ENCODE measurements at regions not wholly inside any gene's neighbourhood (a gene's known extent, or its start where the extent isn't known, plus 50 kb on each side); places are given as distances from the start of the nearest gene placed in this dataset.

GRCh38 chr2:5991305-5991968 is 299.3 kb downstream of the SOX11 start:
- H3F3A ChIP-seq (ENCODE audit: low read depth), result no peaks in the 10 kb centered on the region
- H2AFZ ChIP-seq (ENCODE audit: low read length), result no peak overlapping the region
- TF ChIP-seq, protein P1, sequence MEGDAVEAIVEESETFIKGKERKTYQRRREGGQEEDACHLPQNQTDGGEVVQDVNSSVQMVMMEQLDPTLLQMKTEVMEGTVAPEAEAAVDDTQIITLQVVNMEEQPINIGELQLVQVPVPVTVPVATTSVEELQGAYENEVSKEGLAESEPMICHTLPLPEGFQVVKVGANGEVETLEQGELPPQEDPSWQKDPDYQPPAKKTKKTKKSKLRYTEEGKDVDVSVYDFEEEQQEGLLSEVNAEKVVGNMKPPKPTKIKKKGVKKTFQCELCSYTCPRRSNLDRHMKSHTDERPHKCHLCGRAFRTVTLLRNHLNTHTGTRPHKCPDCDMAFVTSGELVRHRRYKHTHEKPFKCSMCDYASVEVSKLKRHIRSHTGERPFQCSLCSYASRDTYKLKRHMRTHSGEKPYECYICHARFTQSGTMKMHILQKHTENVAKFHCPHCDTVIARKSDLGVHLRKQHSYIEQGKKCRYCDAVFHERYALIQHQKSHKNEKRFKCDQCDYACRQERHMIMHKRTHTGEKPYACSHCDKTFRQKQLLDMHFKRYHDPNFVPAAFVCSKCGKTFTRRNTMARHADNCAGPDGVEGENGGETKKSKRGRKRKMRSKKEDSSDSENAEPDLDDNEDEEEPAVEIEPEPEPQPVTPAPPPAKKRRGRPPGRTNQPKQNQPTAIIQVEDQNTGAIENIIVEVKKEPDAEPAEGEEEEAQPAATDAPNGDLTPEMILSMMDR (conservative IDR thresholded peaks at IDR 0.05; ENCODE audit: low read length), result no peak
- TF ChIP-seq EZH2phosphoT487 (IDR thresholded peaks at IDR 0.05; ENCODE audit: borderline replicate concordance), result no peak
- H3K79me2 ChIP-seq (ENCODE audit: insufficient read depth, low read length), result no peaks in the 10 kb centered on the region
- no peak overlapping the region for H3K4me2 ChIP-seq (ENCODE audit: low read depth, low read length, poor library complexity, severe bottlenecking)
- no peaks in the 10 kb centered on the region for H3K36me3 ChIP-seq (ENCODE audit: insufficient read depth, low read length)
- no peaks in the 10 kb centered on the region for H3K27me3 ChIP-seq (ENCODE audit: insufficient read depth, low read length, poor library complexity, severe bottlenecking)
- no peaks in the 10 kb centered on the region for H3K4me1 ChIP-seq (ENCODE audit: insufficient read depth, low read length, poor library complexity, severe bottlenecking)
- H3K9ac ChIP-seq (ENCODE audit: low read depth, low read length, poor library complexity, severe bottlenecking), result no peak overlapping the region
- no peaks in the 10 kb centered on the region for H3K9me2 ChIP-seq (replicated peaks; ENCODE audit: low read depth, low read length)
- peaks cover 5% of the 10 kb centered on the region; the same call in 1 of the 2 replicates for H3K9me3 ChIP-seq (ENCODE audit: insufficient read depth, low read depth, low read length)
- H4K20me1 ChIP-seq (ENCODE audit: insufficient read depth, low read length, poor library complexity, severe bottlenecking), result no peaks in the 10 kb centered on the region
- H3K4me3 ChIP-seq (ENCODE audit: low read length, poor library complexity, severe bottlenecking), result no peak overlapping the region

- Histone ChIP-seq H3K4me2 (ENCODE audit: low read depth, low read length, poor library complexity, severe bottlenecking) (no peak overlapping the region), H3K36me3 (ENCODE audit: insufficient read depth, low read length) (no peaks in the 10 kb centered on the region), H3K4me1 (ENCODE audit: insufficient read depth, low read length, poor library complexity, severe bottlenecking) (no peaks in the 10 kb centered on the region), H2AFZ (ENCODE audit: low read length) (no peak overlapping the region), H3K79me2 (ENCODE audit: insufficient read depth, low read length) (no peaks in the 10 kb centered on the region), H3K4me3 (ENCODE audit: low read length, poor library complexity, severe bottlenecking) (no peak overlapping the region), H3K9me3 (ENCODE audit: insufficient read depth, low read depth, low read length) (no peaks in the 10 kb centered on the region), H3K9me2 (replicated peaks; ENCODE audit: low read depth, low read length) (no peaks in the 10 kb centered on the region), H3F3A (ENCODE audit: low read depth) (no peaks in the 10 kb centered on the region), H3K27me3 (ENCODE audit: insufficient read depth, low read length, poor library complexity, severe bottlenecking) (no peaks in the 10 kb centered on the region), H3K9ac (ENCODE audit: low read depth, low read length, poor library complexity, severe bottlenecking) (no peak overlapping the region), H4K20me1 (ENCODE audit: insufficient read depth, low read length, poor library complexity, severe bottlenecking) (no peaks in the 10 kb centered on the region)
- TF ChIP-seq, protein P1 (conservative IDR thresholded peaks at IDR 0.05; ENCODE audit: low read length), result no peak
- no peak for TF ChIP-seq EZH2phosphoT487 (IDR thresholded peaks at IDR 0.05; ENCODE audit: borderline replicate concordance)
These were observed 303.6 kb downstream of the SOX11 start for GRCh38 chr2:5995832-5996231.

GRCh38 chr2:6008186-6008585 is 316.0 kb downstream of the SOX11 start:
- Histone ChIP-seq H3F3A (ENCODE audit: low read depth) (no peaks in the 10 kb centered on the region), H3K9ac (ENCODE audit: low read depth, low read length, poor library complexity, severe bottlenecking) (no peak overlapping the region), H3K9me3 (ENCODE audit: insufficient read depth, low read depth, low read length) (no peaks in the 10 kb centered on the region), H3K27me3 (ENCODE audit: insufficient read depth, low read length, poor library complexity, severe bottlenecking) (no peaks in the 10 kb centered on the region), H2AFZ (ENCODE audit: low read length) (no peak overlapping the region), H3K36me3 (ENCODE audit: insufficient read depth, low read length) (no peaks in the 10 kb centered on the region), H3K4me3 (ENCODE audit: low read length, poor library complexity, severe bottlenecking) (no peak overlapping the region), H3K9me2 (replicated peaks; ENCODE audit: low read depth, low read length) (no peaks in the 10 kb centered on the region), H4K20me1 (ENCODE audit: insufficient read depth, low read length, poor library complexity, severe bottlenecking) (no peaks in the 10 kb centered on the region), H3K4me2 (ENCODE audit: low read depth, low read length, poor library complexity, severe bottlenecking) (no peak overlapping the region), H3K79me2 (ENCODE audit: insufficient read depth, low read length) (no peaks in the 10 kb centered on the region), H3K4me1 (ENCODE audit: insufficient read depth, low read length, poor library complexity, severe bottlenecking) (no peaks in the 10 kb centered on the region)
- TF ChIP-seq, protein P1 (conservative IDR thresholded peaks at IDR 0.05; ENCODE audit: low read length), result no peak
- TF ChIP-seq EZH2phosphoT487 (IDR thresholded peaks at IDR 0.05; ENCODE audit: borderline replicate concordance), result no peak

All from Loucy (cell line).